ENCODE measurements at regions not wholly inside any gene's neighbourhood (a gene's known extent, or its start where the extent isn't known, plus 50 kb on each side); places are given as distances from the start of the nearest gene placed in this dataset.

GRCh38 chr20:19143890-19144289 is 68.6 kb upstream of the SLC24A3 start:
- Histone ChIP-seq H3K4me1 (no peaks in the 10 kb centered on the region), H3K4me2 (no peak overlapping the region), H3K9ac (no peak overlapping the region), H4K20me1 (no peaks in the 10 kb centered on the region), H3K27me3 (no peaks in the 10 kb centered on the region), H3K36me3 (no peaks in the 10 kb centered on the region), H3K4me3 (no peak overlapping the region), H3K9me3 (peaks cover 21% of the 10 kb centered on the region), H3K27ac (no peak overlapping the region)
- no peak for TF ChIP-seq Cebpa-rat (IDR thresholded peaks at IDR 0.05)

DNA sequence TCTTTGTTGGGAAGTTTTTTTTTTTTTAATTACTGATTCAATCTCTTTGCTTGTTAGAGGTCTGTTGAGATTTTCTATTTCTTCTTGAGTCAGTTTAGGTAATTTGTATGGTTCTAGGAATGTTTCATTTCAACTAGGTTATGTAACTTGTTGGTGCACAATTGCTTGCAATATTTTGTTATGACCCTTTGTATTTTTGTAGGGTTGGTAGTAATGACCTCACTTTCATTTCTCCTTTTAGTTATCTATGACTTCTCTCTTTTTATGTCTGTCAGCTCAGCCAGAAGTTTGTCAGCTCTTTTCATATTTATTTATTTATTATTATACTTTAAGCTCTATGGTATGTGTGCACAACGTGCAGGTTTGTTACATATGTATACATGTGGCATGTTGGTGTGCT is 51.1 kb upstream of the SLC24A3 start:
- Histone ChIP-seq H3K9me3 (no peaks in the 10 kb centered on the region), H3K4me1 (no peaks in the 10 kb centered on the region), H3K27ac (no peak overlapping the region), H3K4me3 (no peak overlapping the region), H3K36me3 (no peaks in the 10 kb centered on the region), H4K20me1 (no peaks in the 10 kb centered on the region), H3K4me2 (no peak overlapping the region), H3K27me3 (no peaks in the 10 kb centered on the region), H3K9ac (no peak overlapping the region)
- no peak for TF ChIP-seq Cebpa-rat (IDR thresholded peaks at IDR 0.05)

Data from BLaER1 (cell line).